Inferior parietal cortex (tissue), 1 donor: ENCODE measurements at regions not wholly inside any gene's neighbourhood (a gene's known extent, or its start where the extent isn't known, plus 50 kb on each side); places are given as distances from the start of the nearest gene placed in this dataset.
"Not testable (repeated sequence)": the region's sequence is repeated elsewhere in the genome, so short reads cannot be mapped to it uniquely, and the experiment has no call there.

ENCODE experiments used
- DNase-seq: peaks from one replicate; pipeline ENCODE4 v3.0.0-alpha.2; 2016; ENCODE audit errors: extremely low spot score

DNA sequence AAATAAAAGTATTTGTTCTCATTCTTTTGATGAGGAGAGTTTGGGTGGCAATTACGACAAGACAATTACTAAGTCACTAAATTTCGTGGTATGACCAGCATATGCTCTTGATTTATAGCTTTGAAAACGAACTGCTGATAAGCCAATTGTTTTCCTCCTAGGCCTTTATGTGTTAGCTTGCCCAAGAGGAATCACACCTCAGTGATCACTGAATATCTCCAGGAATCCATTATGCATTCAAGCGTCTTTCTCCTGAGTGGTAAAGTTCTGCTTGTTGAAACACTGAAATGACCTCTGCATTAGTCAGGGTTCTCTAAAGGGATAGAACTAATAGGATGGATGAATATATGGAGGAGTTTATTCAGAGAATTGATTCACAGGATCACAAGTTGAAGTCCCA lies 677.7 kb upstream of the MEF2C start:
- DNase-seq: no peak

- DNase-seq: no peak
Observed at GRCh38 chr5:89556215-89556913, 673.4 kb upstream of the MEF2C start.

GRCh38 chr5:89546657-89547056 lies 663.7 kb upstream of the MEF2C start:
- DNase-seq: no peak

GRCh38 chr5:89545626-89546025 lies 662.6 kb upstream of the MEF2C start:
- DNase-seq: no peak

- no peak for DNase-seq
Observed at GRCh38 chr5:89545076-89545475, 662.1 kb upstream of the MEF2C start.

DNA sequence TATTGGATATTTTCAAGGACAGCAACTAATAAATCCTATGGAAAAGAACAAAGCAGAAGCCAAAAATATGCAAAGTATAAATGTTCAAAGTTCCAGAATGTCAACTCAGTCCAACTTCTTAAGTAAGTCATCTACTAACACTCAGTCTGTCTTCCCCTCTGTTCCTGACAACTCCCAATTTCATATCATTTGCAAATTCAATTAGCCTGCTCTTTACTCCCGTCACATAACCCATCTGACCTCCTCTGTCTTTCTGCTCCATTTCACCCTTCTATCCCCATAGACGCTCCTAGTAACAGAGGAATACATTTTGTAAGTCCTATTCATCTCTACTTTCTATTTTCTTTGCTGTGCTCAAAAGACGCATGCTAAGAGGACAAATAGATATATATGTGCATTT lies 659.8 kb upstream of the MEF2C start:
- no peak for DNase-seq

DNA sequence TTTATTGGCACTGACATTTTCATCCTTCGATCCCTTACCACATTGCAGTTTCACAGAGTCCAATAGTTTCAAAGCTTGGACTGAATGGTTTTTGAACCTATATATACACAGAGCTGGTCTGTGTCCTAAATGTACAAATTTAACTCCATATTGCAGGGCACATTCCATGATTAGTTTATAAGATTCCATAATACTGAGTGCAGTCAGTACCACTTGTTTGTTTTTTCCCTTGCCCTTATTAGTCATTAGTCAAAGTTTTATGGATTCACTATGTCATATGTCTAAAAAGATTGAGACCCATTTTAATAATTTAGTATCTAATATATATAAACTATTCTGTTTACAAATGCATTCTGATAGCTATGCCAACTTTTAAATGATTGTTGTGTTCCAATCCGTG lies 654.8 kb upstream of the MEF2C start:
- no peak for DNase-seq

GRCh38 chr5:89536020-89536419 lies 653.0 kb upstream of the MEF2C start:
- DNase-seq: no peak

DNA sequence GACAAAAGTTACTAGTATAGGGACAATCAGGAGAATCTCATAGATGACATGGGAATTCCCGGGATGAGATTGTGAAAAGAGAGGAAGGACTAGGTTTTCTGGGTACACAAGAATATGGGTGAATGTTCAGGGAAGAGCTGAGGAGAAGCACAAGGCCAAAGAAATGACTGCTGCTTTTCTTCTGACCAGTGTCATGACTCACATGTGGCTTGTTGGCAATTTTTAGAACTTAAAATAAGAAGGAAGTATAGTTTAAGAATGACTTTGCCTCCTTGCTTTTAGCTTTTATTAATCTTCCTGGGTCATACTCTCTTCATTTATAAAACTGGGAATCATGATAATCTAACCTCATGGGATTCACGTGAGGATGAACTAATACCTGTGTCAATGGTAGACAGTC lies 652.4 kb upstream of the MEF2C start:
- DNase-seq: no peak

DNA sequence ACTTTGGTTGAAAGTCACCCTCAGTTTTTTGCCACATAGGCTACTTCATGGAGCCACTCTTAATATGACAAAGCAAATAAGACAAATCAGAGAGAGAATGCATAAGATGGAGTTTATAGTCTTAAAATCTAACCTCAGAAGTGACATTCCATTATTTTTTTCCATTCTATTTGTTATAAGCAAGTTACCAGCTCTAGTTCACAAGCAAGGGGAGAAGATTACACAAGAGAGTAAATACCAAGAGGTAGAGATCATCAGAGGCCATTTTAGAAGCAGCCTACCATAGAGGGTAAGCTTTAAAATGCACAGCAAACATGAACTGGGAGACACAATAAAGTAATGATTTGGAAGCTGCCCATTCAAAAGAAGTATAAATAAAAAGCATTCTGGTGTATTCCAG lies 651.3 kb upstream of the MEF2C start:
- no peak for DNase-seq

DNA sequence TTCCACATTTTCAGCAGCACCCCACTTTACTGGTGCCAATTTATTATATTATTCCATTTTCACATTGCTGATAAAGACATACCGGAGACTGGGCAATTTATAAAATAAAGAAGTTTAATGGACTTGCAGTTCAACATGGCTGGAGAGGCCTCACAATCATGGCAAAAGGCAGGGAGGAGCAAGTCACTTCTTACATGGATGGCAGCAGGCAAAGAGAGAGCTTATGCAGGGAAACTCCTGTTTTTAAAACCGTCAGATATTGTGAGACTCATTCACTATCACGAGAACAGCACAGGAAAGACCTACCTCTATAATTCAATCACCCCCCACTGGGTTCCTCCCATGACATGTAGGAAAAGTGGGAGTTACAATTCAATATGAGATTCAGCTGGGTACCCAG lies 641.8 kb upstream of the MEF2C start:
- no peak for DNase-seq

DNA sequence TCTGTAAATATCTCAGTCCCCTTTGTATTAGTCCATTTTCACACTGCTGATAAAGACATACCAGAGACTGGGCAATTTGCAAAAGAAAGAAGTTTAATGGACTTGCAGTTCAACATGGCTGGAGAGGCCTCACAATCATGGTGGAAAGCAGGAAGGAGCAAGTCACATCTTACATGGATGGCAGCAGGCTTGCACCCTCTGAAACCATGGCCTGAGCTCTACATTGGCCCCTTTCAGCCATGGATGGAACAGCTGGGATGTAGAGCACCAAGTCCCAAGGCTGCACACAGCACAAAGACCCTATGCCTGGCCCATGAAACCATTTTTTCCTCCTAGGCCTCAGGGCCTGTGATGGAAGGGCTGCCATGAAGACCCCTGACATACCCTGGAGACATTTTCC lies 640.9 kb upstream of the MEF2C start:
- not testable (repeated sequence) for DNase-seq

GRCh38 chr5:89520771-89521170 lies 637.8 kb upstream of the MEF2C start:
- no peak for DNase-seq

- DNase-seq: no peak
Observed at GRCh38 chr5:89513299-89514044, 630.5 kb upstream of the MEF2C start.

- no peak for DNase-seq
Observed at GRCh38 chr5:89504051-89504450, 621.1 kb upstream of the MEF2C start.

- no peak for DNase-seq
Observed at GRCh38 chr5:89499787-89500186, 616.8 kb upstream of the MEF2C start.

- DNase-seq: no peak
Observed at GRCh38 chr5:89498699-89499098, 615.7 kb upstream of the MEF2C start.

DNA sequence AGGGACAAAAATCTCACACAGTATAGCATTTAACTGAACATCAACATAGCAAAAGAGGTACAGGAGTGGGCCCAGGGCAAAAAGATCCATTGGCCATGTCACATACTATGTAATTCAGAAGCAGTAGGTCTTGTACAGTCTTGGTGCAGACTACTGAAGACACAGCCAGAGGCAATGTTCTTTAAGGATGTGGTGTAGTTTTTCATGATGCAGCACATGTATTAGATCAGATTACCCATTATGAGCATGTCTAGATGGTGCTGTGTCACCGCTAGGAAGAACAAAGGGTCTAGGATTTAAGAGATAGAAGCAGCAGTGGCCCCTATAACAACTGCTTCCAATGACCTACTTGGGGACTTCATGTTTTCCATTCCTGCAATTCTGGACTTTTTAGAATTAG lies 610.4 kb upstream of the MEF2C start:
- no peak for DNase-seq

DNA sequence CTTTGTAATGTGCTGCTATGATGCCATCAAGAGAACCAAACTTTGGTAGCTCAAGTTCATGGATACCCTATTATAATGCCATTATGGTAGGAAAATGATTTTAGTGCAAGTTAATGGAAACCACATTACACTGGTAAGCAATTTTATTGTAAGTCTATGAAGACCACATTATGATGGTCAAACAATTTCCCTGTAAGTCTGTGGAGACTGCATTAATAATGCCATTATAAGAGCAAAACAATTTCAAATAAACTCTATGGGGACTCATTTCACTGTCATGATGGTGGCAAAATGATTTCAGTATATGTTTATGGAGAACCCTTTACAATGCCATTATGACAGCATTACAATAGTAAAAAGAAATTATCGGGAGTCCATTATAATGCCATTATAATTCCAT lies 602.0 kb upstream of the MEF2C start:
- DNase-seq: no peak

- DNase-seq: no peak
Observed at GRCh38 chr5:89480406-89481007, 597.5 kb upstream of the MEF2C start.

- no peak for DNase-seq
Observed at GRCh38 chr5:89478851-89479250, 595.9 kb upstream of the MEF2C start.

GRCh38 chr5:89473196-89473595 lies 590.2 kb upstream of the MEF2C start:
- DNase-seq: no peak

DNA sequence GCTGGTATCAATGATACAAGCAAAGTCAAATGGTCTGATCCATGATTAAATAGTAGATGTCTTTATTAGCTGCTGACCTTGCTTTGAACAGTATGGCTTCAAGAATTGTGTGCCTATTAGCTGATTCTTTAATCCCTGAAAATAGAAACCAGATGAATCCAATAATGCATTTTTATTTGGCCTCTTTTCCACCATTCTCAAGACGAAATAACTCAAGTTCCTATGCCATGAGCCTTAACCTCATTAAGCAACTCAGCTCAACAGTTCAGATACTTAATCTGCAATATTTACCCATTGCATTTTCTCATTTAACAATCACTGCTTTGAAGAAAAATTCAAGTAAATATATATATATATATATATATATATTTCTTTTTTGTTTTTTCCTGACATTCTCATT lies 588.6 kb upstream of the MEF2C start:
- DNase-seq: no peak
